ENCODE measurements at regions not wholly inside any gene's neighbourhood (a gene's known extent, or its start where the extent isn't known, plus 50 kb on each side); places are given as distances from the start of the nearest gene placed in this dataset.

GRCh38 chr2:7467782-7468447 lies 550.7 kb downstream of the RNF144A start:
- no peak for TF ChIP-seq NFIC (IDR thresholded peaks at IDR 0.05)
- no peak for TF ChIP-seq ZBTB7A (IDR thresholded peaks at IDR 0.05; ENCODE audit: low read depth)
- TF ChIP-seq USF1 (IDR thresholded peaks at IDR 0.05): no peak
- TF ChIP-seq EGR1 (IDR thresholded peaks at IDR 0.05): no peak
- no peak for TF ChIP-seq FOXM1 (IDR thresholded peaks at IDR 0.05; ENCODE audit: borderline replicate concordance, low read depth)
- TF ChIP-seq REST (IDR thresholded peaks at IDR 0.05; ENCODE audit: low read depth): no peak
- no peak for TF ChIP-seq EP300 (IDR thresholded peaks at IDR 0.05; ENCODE audit: borderline replicate concordance)
- no peak for TF ChIP-seq YY1 (IDR thresholded peaks at IDR 0.05; ENCODE audit: low read depth)
- no peak for TF ChIP-seq RAD21 (IDR thresholded peaks at IDR 0.05; ENCODE audit: low read depth)
- no peak for TF ChIP-seq TEAD4 (IDR thresholded peaks at IDR 0.05)
- TF ChIP-seq CREB1 (IDR thresholded peaks at IDR 0.05; ENCODE audit: low read depth): no peak
- TF ChIP-seq CEBPB (IDR thresholded peaks at IDR 0.05): no peak
- TF ChIP-seq MAX (IDR thresholded peaks at IDR 0.05): no peak
- TF ChIP-seq TAF1 (IDR thresholded peaks at IDR 0.05; ENCODE audit: low read depth): no peak
- no peak for TF ChIP-seq TCF12 (IDR thresholded peaks at IDR 0.05; ENCODE audit: low read depth)

GRCh38 chr2:7468448-7468828 lies 551.2 kb downstream of the RNF144A start:
- TF ChIP-seq ZBTB7A (IDR thresholded peaks at IDR 0.05; ENCODE audit: low read depth): no peak
- no peak for TF ChIP-seq TEAD4 (IDR thresholded peaks at IDR 0.05)
- TF ChIP-seq EP300 (IDR thresholded peaks at IDR 0.05; ENCODE audit: borderline replicate concordance): no peak
- TF ChIP-seq EGR1 (IDR thresholded peaks at IDR 0.05): no peak
- no peak for TF ChIP-seq YY1 (IDR thresholded peaks at IDR 0.05; ENCODE audit: low read depth)

- TF ChIP-seq USF1 (IDR thresholded peaks at IDR 0.05): no peak
- no peak for TF ChIP-seq FOXM1 (IDR thresholded peaks at IDR 0.05; ENCODE audit: borderline replicate concordance, low read depth)
These were observed 551.7 kb downstream of the RNF144A start for GRCh38 chr2:7468955-7469354.

- TF ChIP-seq TEAD4 (IDR thresholded peaks at IDR 0.05) (no peak), CEBPB (IDR thresholded peaks at IDR 0.05) (no peak), TAF1 (IDR thresholded peaks at IDR 0.05; ENCODE audit: low read depth) (no peak), CREB1 (IDR thresholded peaks at IDR 0.05; ENCODE audit: low read depth) (no peak), YY1 (IDR thresholded peaks at IDR 0.05; ENCODE audit: low read depth) (no peak), EP300 (IDR thresholded peaks at IDR 0.05; ENCODE audit: borderline replicate concordance) (no peak), EGR1 (IDR thresholded peaks at IDR 0.05) (no peak)
These were observed 554.0 kb downstream of the RNF144A start for GRCh38 chr2:7471185-7471584.

GRCh38 chr2:7472465-7472864 lies 555.3 kb downstream of the RNF144A start:
- TF ChIP-seq EGR1 (IDR thresholded peaks at IDR 0.05) (no peak), NFIC (IDR thresholded peaks at IDR 0.05) (no peak), CREB1 (IDR thresholded peaks at IDR 0.05; ENCODE audit: low read depth) (no peak), EP300 (IDR thresholded peaks at IDR 0.05; ENCODE audit: borderline replicate concordance) (no peak), TEAD4 (IDR thresholded peaks at IDR 0.05) (no peak), TAF1 (IDR thresholded peaks at IDR 0.05; ENCODE audit: low read depth) (no peak), RAD21 (IDR thresholded peaks at IDR 0.05; ENCODE audit: low read depth) (no peak), ZBTB7A (IDR thresholded peaks at IDR 0.05; ENCODE audit: low read depth) (no peak), CEBPB (IDR thresholded peaks at IDR 0.05) (no peak), FOXM1 (IDR thresholded peaks at IDR 0.05; ENCODE audit: borderline replicate concordance, low read depth) (no peak), YY1 (IDR thresholded peaks at IDR 0.05; ENCODE audit: low read depth) (no peak), MAX (IDR thresholded peaks at IDR 0.05) (no peak), TCF12 (IDR thresholded peaks at IDR 0.05; ENCODE audit: low read depth) (no peak), REST (IDR thresholded peaks at IDR 0.05; ENCODE audit: low read depth) (no peak), USF1 (IDR thresholded peaks at IDR 0.05) (no peak)
